CD4-positive, alpha-beta T cell treated with Interferon alpha-2 for 1 hour (primary cell): ENCODE measurements at regions not wholly inside any gene's neighbourhood (a gene's known extent, or its start where the extent isn't known, plus 50 kb on each side); places are given as distances from the start of the nearest gene placed in this dataset.

Source experiments
- DNase-seq, 2 donors: peaks; one replicate each; pipeline ENCODE4 v3.0.0-alpha.2; 2020 to 2022

- no peak for DNase-seq
These were observed 196.2 kb upstream of the ELL2 start for GRCh38 chr5:96157841-96158291.

GRCh38 chr5:96157077-96157780, 195.6 kb upstream of the ELL2 start:
- no peak for DNase-seq

- no peak for DNase-seq
These were observed 193.5 kb upstream of the ELL2 start for GRCh38 chr5:96155147-96155546.

GRCh38 chr5:96151891-96152290, 190.2 kb upstream of the ELL2 start:
- DNase-seq, result peak in 1 of 2 donors; percentile 16

- no peak for DNase-seq
These were observed 188.4 kb upstream of the ELL2 start for GRCh38 chr5:96150007-96150406.

- no peak for DNase-seq
These were observed 187.9 kb upstream of the ELL2 start for GRCh38 chr5:96149546-96149945.

- DNase-seq, result no peak
These were observed 187.4 kb upstream of the ELL2 start for GRCh38 chr5:96149021-96149420.

GRCh38 chr5:96148376-96148775, 186.7 kb upstream of the ELL2 start:
- no peak for DNase-seq

- DNase-seq, result no peak
These were observed 186.2 kb upstream of the ELL2 start for GRCh38 chr5:96147866-96148265.

GRCh38 chr5:96146675-96147074, 185.0 kb upstream of the ELL2 start:
- DNase-seq, result peak in 1 of 2 donors; percentile 27

GRCh38 chr5:96144289-96144688, 182.6 kb upstream of the ELL2 start:
- DNase-seq, result no peak

- no peak for DNase-seq
These were observed 181.8 kb upstream of the ELL2 start for GRCh38 chr5:96143450-96143849.

GRCh38 chr5:96142786-96143434, 181.3 kb upstream of the ELL2 start:
- no peak for DNase-seq

GRCh38 chr5:96142184-96142781, 180.6 kb upstream of the ELL2 start:
- no peak for DNase-seq

GRCh38 chr5:96141749-96142148, 180.1 kb upstream of the ELL2 start:
- no peak for DNase-seq

GRCh38 chr5:96140496-96140895, 178.8 kb upstream of the ELL2 start:
- no peak for DNase-seq

GRCh38 chr5:96140084-96140483, 178.4 kb upstream of the ELL2 start:
- no peak for DNase-seq

- DNase-seq, result no peak
These were observed 173.2 kb upstream of the ELL2 start for GRCh38 chr5:96134886-96135285.

- no peak for DNase-seq
These were observed 171.9 kb upstream of the ELL2 start for GRCh38 chr5:96133341-96134079.

- DNase-seq, result no peak
These were observed 167.6 kb upstream of the ELL2 start for GRCh38 chr5:96129276-96129675.

GRCh38 chr5:96128204-96128864, 166.7 kb upstream of the ELL2 start:
- no peak for DNase-seq

- DNase-seq, result no peak
These were observed 165.9 kb upstream of the ELL2 start for GRCh38 chr5:96127538-96127937.
